GM19452 (cell line): ENCODE measurements at regions not wholly inside any gene's neighbourhood (a gene's known extent, or its start where the extent isn't known, plus 50 kb on each side); places are given as distances from the start of the nearest gene placed in this dataset.

Source experiments
- ATAC-seq: cut with Tn5 transposase; IDR thresholded peaks from one replicate; pipeline ENCODE4 v1.9.1; 2021; ENCODE audit not compliant: unreplicated experiment

- ATAC-seq = peak; percentile 84
These were observed 90.4 kb downstream of the NUP35 start for GRCh38 chr2:183214680-183215079.

- no peak for ATAC-seq
These were observed 91.7 kb downstream of the NUP35 start for GRCh38 chr2:183215917-183216316.

- ATAC-seq = no peak
These were observed 95.6 kb downstream of the NUP35 start for GRCh38 chr2:183219888-183220287.

- no peak for ATAC-seq
These were observed 98.5 kb downstream of the NUP35 start for GRCh38 chr2:183222751-183223150.

GRCh38 chr2:183224948-183225347 lies 100.7 kb downstream of the NUP35 start:
- no peak for ATAC-seq

- ATAC-seq = no peak
These were observed 102.9 kb downstream of the NUP35 start for GRCh38 chr2:183227176-183227575.

GRCh38 chr2:183229386-183229785 lies 105.1 kb downstream of the NUP35 start:
- ATAC-seq = no peak

GRCh38 chr2:183232161-183232865 lies 108.1 kb downstream of the NUP35 start:
- no peak for ATAC-seq

- ATAC-seq = no peak
These were observed 118.7 kb downstream of the NUP35 start for GRCh38 chr2:183242937-183243336.

GRCh38 chr2:183243758-183244157 lies 119.5 kb downstream of the NUP35 start:
- ATAC-seq = no peak

GRCh38 chr2:183244300-183244844 lies 120.1 kb downstream of the NUP35 start:
- no peak for ATAC-seq

- ATAC-seq = peak; percentile 58
These were observed 124.8 kb downstream of the NUP35 start for GRCh38 chr2:183248866-183249567.

- no peak for ATAC-seq
These were observed 125.8 kb downstream of the NUP35 start for GRCh38 chr2:183250061-183250460.

- ATAC-seq = no peak
These were observed 126.2 kb downstream of the NUP35 start for GRCh38 chr2:183250472-183250871.

- ATAC-seq = no peak
These were observed 129.3 kb downstream of the NUP35 start for GRCh38 chr2:183253441-183254130.

- ATAC-seq = no peak
These were observed 131.2 kb downstream of the NUP35 start for GRCh38 chr2:183255411-183255810.

- ATAC-seq = no peak
These were observed 135.7 kb downstream of the NUP35 start for GRCh38 chr2:183259921-183260320.

- ATAC-seq = no peak
These were observed 136.3 kb downstream of the NUP35 start for GRCh38 chr2:183260527-183260926.

GRCh38 chr2:183264890-183265535 lies 140.8 kb downstream of the NUP35 start:
- no peak for ATAC-seq

GRCh38 chr2:183267148-183267827 lies 143.0 kb downstream of the NUP35 start:
- ATAC-seq = peak; percentile 81

GRCh38 chr2:183269956-183270355 lies 145.7 kb downstream of the NUP35 start:
- no peak for ATAC-seq
